Osteoblast (primary cell): ENCODE measurements at regions not wholly inside any gene's neighbourhood (a gene's known extent, or its start where the extent isn't known, plus 50 kb on each side); places are given as distances from the start of the nearest gene placed in this dataset.
"Not testable (repeated sequence)": the region's sequence is repeated elsewhere in the genome, so short reads cannot be mapped to it uniquely, and the experiment has no call there.

Experiments used
- DNase-seq: peaks from one replicate; pipeline ENCODE4 v3.0.0; 2011; ENCODE audit warnings: low spot score, mixed read lengths; ENCODE audit not compliant: insufficient read length; ENCODE audit errors: missing footprints
- H2AFZ ChIP-seq: 2 replicates; pipeline ENCODE4 v1.6.0; 2011; ENCODE audit warnings: mild to moderate bottlenecking, low read length
- H3K27ac ChIP-seq: 2 replicates; pipeline ENCODE4 v1.5.1; 2011; ENCODE audit warnings: mild to moderate bottlenecking, low read depth, low read length, moderate library complexity
- H3K27me3 ChIP-seq: 2 replicates; pipeline ENCODE4 v1.6.0; 2012; ENCODE audit warnings: mild to moderate bottlenecking, control low read depth, inconsistent platforms, low read length, moderate library complexity; ENCODE audit not compliant: insufficient read depth
- H3K36me3 ChIP-seq: 2 replicates; pipeline ENCODE4 v1.5.1; 2011; ENCODE audit warnings: mild to moderate bottlenecking, low read length, control low read depth, moderate library complexity; ENCODE audit not compliant: insufficient read depth
- H3K4me1 ChIP-seq: 2 replicates; pipeline ENCODE4 v1.5.1; 2011; ENCODE audit warnings: mild to moderate bottlenecking, low read length, control low read depth, moderate library complexity; ENCODE audit not compliant: insufficient read depth
- H3K4me2 ChIP-seq: 2 replicates; pipeline ENCODE4 v1.6.0; 2011; ENCODE audit warnings: mild to moderate bottlenecking, low read length; ENCODE audit not compliant: insufficient read depth
- H3K4me3 ChIP-seq: fragments of 200-600 bp; sonication (generic); 3 replicates; pipeline ENCODE4 v1.5.1; 2012; ENCODE audit warnings: mild to moderate bottlenecking, low read length, inconsistent platforms; ENCODE audit not compliant: insufficient read depth
- H3K79me2 ChIP-seq: 2 replicates; pipeline ENCODE4 v1.6.0; 2012; ENCODE audit warnings: mild to moderate bottlenecking, low read length, control low read depth, inconsistent platforms; ENCODE audit not compliant: insufficient read depth
- H3K9me3 ChIP-seq: 2 replicates; pipeline ENCODE4 v1.5.1; 2011; ENCODE audit warnings: low read depth, low read length, control low read depth
- H4K20me1 ChIP-seq: 2 replicates; pipeline ENCODE4 v1.6.0; 2012; ENCODE audit warnings: mild to moderate bottlenecking, low read length, control low read depth; ENCODE audit not compliant: insufficient read depth
- TF ChIP-seq, protein P1 (sequence below): IDR thresholded peaks from 2 replicates; pipeline ENCODE4 v1.5.1; 2011; ENCODE audit warnings: mild to moderate bottlenecking, low read depth, low read length, moderate library complexity; ENCODE audit errors: extremely low read depth

DNA sequence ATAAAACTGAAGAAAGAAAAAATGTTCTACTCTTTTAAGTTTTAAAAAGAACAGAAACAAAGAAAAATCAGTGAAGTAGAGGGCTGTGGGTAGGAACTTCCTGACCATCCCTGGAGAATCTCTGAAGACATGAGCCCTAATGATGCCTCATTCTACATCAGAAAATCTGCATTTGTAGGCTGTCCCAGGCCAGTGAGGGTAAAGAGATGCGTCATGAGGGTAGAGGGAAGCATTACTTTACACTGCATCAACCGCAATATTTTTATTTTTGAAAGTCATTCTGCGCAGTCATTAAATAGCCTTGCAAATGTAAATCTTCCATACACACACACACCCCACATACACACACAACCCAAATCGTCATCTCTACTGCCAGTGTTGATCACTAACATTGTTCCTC is 82.1 kb upstream of the CABCOCO1 start:
- no peaks in the 10 kb centered on the region for H3K27me3 ChIP-seq
- DNase-seq: no peak
- TF ChIP-seq, protein P1, sequence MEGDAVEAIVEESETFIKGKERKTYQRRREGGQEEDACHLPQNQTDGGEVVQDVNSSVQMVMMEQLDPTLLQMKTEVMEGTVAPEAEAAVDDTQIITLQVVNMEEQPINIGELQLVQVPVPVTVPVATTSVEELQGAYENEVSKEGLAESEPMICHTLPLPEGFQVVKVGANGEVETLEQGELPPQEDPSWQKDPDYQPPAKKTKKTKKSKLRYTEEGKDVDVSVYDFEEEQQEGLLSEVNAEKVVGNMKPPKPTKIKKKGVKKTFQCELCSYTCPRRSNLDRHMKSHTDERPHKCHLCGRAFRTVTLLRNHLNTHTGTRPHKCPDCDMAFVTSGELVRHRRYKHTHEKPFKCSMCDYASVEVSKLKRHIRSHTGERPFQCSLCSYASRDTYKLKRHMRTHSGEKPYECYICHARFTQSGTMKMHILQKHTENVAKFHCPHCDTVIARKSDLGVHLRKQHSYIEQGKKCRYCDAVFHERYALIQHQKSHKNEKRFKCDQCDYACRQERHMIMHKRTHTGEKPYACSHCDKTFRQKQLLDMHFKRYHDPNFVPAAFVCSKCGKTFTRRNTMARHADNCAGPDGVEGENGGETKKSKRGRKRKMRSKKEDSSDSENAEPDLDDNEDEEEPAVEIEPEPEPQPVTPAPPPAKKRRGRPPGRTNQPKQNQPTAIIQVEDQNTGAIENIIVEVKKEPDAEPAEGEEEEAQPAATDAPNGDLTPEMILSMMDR: no peak
- no peak overlapping the region for H3K27ac ChIP-seq
- no peak overlapping the region for H3K4me3 ChIP-seq
- no peaks in the 10 kb centered on the region for H3K9me3 ChIP-seq
- no peak overlapping the region for H3K4me2 ChIP-seq
- H3K79me2 ChIP-seq: no peaks in the 10 kb centered on the region
- H2AFZ ChIP-seq: no peak overlapping the region
- H3K4me1 ChIP-seq: no peaks in the 10 kb centered on the region
- H4K20me1 ChIP-seq: no peaks in the 10 kb centered on the region
- no peaks in the 10 kb centered on the region for H3K36me3 ChIP-seq

DNA sequence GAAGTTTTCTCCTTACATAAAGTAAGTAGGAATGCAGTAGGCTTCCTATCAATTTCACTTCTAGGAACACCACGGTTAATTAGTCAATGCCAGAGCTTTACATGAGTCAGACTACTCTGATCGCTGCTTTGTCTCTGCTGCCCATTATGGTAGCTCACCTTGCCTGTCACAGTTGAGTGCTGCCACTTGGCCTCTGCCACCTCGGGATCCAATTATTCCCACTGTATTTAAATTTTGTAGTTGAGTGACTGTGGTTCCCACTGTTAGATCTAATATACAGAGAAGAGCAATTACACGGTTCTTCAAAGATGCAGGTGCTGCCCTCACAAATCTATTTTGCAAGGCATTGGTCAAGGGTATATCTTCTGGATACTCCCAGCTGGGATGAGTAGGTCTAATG is 92.5 kb upstream of the CABCOCO1 start:
- H2AFZ ChIP-seq, H3K27me3 ChIP-seq, DNase-seq, H3K79me2 ChIP-seq, H3K4me1 ChIP-seq, H3K9me3 ChIP-seq, H3K4me3 ChIP-seq, H3K4me2 ChIP-seq, H3K27ac ChIP-seq, H4K20me1 ChIP-seq, H3K36me3 ChIP-seq: not testable (repeated sequence)

DNA sequence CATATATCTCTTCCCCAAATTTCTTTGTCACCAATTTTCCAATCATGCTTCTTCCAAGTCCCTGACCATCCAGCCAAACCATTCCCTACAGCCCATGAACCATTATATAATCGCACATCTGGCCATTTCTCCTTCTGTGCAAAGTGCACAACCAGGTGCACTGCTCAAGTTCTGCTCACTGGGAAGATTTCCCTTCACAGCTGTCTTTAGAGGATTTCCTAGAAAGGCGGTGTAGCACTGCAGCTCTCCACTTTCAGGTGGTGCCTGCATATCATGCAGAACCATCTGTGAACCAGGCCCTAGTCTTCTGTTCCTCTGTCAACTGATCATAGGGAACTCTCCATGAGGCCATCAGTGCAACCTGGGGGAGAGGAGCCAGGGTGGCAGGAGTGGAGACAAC is 95.0 kb upstream of the CABCOCO1 start:
- H3K4me1 ChIP-seq: no peaks in the 10 kb centered on the region
- TF ChIP-seq, protein P1: no peak
- H3K27ac ChIP-seq: no peak overlapping the region
- H3K79me2 ChIP-seq: no peaks in the 10 kb centered on the region
- no peak overlapping the region for H3K4me2 ChIP-seq
- H3K27me3 ChIP-seq: no peaks in the 10 kb centered on the region
- H3K9me3 ChIP-seq: peaks cover 3% of the 10 kb centered on the region
- H2AFZ ChIP-seq: no peak overlapping the region
- no peaks in the 10 kb centered on the region for H4K20me1 ChIP-seq
- H3K4me3 ChIP-seq: no peak overlapping the region
- no peak for DNase-seq
- H3K36me3 ChIP-seq: no peaks in the 10 kb centered on the region

DNA sequence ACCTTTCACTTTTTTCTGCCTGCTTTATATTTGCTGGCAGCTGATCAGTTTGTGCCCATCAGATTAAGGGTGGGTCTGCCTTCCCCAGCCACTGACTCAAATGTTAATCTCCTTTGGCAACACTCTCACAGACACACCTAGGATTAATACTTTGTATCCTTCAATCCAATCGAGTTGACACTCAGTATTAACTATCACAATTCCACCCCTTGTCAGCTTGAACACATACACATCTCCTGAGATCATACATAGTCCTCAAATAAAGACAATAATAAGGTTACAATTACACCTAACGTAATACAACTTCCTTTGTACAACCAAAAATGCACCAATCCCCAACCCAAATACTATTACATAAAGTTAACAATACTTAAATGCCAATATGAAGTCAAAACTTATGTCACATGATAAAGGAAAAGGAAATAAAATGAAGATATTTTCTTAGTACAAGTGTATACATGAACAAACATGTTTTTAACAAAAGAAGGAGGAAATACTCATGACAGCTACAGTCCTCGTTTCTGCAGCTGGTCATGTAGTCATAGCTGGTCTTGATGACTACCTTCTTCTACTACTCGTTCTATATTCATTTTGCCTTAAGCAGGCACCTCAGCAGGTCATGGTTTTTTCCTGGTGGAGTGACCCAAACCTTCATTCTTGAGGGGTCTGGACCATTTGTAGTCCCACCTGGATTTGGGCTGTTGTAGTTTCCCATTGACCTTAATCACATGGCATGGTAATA is 96.7 kb upstream of the CABCOCO1 start:
- peaks cover 3% of the 10 kb centered on the region for H3K9me3 ChIP-seq
- no peak overlapping the region for H3K4me2 ChIP-seq
- no peaks in the 10 kb centered on the region for H3K27me3 ChIP-seq
- no peak for DNase-seq
- no peak overlapping the region for H2AFZ ChIP-seq
- no peaks in the 10 kb centered on the region for H4K20me1 ChIP-seq
- H3K79me2 ChIP-seq: no peaks in the 10 kb centered on the region
- H3K4me3 ChIP-seq: no peak overlapping the region
- no peaks in the 10 kb centered on the region for H3K4me1 ChIP-seq
- TF ChIP-seq, protein P1: no peak
- H3K27ac ChIP-seq: no peak overlapping the region
- no peaks in the 10 kb centered on the region for H3K36me3 ChIP-seq
